ENCODE measurements at regions not wholly inside any gene's neighbourhood (a gene's known extent, or its start where the extent isn't known, plus 50 kb on each side); places are given as distances from the start of the nearest gene placed in this dataset.

DNA sequence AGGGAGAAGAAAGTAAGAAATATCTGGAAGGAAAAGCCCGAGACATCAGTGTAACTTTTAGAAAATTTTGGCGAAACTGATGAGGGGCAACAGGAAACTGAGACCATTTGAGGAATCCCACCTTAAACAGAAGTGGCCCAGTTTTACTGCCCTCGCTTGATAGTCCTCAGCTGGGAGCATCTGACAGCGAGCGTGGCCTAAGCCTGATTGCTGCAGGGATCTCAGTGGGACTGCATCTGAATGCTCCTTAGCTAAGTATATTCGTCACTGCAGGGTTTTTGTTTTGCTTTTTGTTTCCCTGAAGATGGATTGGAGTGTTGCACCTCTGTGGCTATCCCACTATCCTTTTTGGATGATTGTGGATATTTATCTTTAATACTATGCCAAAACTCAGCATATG, 262.7 kb upstream of the KLHL1 start:
- TF ChIP-seq, protein P1, sequence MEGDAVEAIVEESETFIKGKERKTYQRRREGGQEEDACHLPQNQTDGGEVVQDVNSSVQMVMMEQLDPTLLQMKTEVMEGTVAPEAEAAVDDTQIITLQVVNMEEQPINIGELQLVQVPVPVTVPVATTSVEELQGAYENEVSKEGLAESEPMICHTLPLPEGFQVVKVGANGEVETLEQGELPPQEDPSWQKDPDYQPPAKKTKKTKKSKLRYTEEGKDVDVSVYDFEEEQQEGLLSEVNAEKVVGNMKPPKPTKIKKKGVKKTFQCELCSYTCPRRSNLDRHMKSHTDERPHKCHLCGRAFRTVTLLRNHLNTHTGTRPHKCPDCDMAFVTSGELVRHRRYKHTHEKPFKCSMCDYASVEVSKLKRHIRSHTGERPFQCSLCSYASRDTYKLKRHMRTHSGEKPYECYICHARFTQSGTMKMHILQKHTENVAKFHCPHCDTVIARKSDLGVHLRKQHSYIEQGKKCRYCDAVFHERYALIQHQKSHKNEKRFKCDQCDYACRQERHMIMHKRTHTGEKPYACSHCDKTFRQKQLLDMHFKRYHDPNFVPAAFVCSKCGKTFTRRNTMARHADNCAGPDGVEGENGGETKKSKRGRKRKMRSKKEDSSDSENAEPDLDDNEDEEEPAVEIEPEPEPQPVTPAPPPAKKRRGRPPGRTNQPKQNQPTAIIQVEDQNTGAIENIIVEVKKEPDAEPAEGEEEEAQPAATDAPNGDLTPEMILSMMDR (IDR thresholded peaks at IDR 0.05; ENCODE audit: insufficient read depth, low read length, poor library complexity, severe bottlenecking), result no peak
- TF ChIP-seq EZH2phosphoT487 (conservative IDR thresholded peaks at IDR 0.05; ENCODE audit: low read length), result no peak
